Kasumi-1 (cell line): ENCODE measurements at regions not wholly inside any gene's neighbourhood (a gene's known extent, or its start where the extent isn't known, plus 50 kb on each side); places are given as distances from the start of the nearest gene placed in this dataset.
A peak's percentile ranks its signal among the peaks of the same experiment; 100 is the strongest.

ENCODE experiments used
- DNase-seq, 2 experiments: peaks; one replicate each; lab custom pipeline; 2025; lab: John Stamatoyannopoulos, UW

DNA sequence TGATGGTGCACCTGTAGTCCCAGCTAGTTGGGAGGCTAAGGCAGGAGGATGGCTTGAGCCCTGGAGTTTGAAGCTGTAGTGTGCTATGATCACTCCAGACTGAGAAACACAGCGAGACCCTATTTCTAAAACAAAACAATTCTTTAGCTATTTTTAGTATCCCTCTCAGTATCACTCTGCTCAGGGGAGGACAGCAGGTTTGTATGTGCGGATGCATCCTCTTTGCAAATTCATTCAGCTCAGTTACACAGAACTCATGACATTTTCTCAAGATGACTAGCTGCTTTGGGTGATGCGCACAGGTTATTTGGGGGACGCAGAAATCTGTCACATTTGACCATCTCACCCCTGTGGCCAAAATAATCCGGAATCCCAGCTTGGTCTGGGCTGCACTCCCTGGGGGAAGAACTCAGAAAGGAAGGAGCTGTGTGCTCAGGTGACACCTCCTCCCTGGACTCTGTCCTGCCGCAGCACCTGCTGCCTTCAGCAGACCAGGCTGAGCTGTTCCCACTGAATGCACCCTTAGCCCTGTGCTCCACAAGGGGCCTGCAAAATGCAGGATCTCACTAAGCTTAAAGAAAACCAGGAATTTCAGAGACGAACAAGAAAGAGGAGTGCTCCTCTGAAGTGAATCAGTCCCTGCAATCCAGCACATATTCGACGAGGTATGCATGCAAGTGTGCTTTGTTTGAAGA, 89.5 kb upstream of the PGBD5 start:
- DNase-seq = no peak

DNA sequence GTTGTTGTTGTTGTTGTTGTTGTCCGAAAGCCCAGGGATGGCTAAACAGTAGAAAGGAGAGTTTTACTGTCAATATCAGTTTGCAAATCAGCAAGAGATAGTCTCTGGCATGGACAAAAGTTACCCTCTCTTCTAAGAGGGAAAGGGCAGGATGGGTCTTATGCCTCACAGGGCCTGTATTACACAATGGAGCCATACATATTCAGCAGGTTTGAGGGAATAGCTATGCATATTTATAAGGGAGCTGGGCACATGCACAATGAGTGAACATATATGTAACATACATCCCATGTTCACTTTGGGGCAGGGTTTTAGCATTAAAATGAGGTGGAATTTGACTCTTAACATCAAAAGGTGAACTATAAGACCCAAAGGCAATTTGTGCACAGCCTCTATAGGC, 84.4 kb upstream of the PGBD5 start:
- no peak for DNase-seq

DNA sequence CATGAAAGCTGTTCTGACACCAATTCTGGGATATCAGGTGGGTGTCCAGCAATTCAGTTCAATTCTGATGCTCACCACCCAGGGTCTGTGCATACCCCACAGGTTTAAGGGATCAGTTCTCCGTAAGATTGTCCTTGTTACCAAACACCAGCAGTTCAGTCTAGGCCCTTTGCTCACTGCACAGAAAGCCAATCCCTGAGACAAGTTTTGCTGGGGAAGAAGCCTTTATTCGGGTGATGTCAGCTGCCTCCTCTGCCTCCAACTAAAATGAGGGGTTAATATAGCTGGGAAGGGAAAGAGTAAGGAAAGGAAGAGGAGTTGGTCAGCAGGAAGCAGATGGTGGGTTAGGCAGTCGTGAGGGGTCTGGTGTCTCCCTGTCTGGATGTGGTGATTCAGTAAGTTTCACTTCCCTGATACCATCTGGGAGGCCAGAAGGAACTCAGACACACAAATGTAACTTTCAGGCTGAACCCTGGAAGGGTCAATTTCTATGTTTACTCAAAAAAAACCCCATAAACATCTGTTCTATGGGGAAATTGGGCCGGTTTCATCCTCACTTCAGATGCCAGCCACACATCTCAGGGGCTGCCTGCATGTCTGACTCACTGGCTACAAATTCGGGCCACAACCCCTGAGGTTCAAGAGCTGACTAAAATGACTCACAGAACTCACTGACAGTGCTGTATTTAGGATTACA, 83.3 kb upstream of the PGBD5 start:
- peak in 1 of 2 experiments; percentile 8 for DNase-seq

DNA sequence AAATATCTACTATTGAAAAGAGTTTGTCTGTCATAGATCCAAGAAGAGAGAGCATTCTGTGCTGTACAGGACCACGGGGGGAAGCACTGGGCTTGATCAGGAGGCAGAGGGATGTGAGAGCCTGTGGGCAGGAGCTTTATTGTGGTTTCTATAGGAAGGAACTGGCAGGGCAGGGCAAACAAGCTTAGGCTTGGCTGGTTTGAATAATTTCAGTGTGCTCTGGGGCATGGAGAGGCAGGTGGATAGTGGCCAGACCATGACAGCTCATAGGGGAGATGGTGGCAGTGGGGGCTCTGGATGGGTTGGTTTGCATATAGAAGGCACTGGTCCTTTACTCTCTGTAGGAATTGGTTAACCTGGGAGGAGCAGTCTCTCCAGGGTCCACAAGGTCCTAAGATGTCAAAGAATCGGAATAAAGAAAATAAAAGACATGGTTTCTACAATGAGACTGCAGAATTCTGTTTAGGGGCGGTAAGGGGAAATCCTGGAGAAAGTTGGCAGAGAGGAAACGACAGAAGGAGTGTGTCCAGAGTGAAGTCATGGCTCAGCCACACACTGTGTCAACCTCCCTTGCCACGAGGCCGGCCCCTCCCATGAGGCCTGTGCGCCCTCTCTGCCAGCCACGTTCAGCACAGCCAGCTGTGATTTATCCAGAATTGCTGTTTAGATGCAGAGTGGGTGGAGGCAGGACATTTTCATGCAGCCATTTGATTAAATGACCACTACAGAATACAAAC, 81.7 kb upstream of the PGBD5 start:
- no peak for DNase-seq

DNA sequence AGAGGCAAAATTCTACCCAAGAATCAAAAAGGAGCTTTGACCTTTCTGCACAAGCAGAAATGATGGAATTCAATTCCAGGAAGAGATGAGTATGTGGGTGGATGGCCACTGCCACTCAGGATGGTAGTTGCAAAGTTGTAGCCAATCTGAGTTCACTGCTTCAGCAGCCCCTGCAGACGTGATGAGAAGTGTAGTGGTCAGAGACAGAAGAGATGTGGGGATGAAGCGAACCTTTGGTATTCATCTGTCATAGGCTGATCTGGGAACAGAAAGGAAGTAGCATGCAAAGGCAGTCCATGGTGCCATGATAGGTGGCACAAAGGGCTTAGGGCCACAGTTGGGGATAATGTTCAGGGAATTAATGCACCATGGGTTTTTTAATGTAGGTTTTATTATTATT, 81.1 kb upstream of the PGBD5 start:
- DNase-seq = no peak

DNA sequence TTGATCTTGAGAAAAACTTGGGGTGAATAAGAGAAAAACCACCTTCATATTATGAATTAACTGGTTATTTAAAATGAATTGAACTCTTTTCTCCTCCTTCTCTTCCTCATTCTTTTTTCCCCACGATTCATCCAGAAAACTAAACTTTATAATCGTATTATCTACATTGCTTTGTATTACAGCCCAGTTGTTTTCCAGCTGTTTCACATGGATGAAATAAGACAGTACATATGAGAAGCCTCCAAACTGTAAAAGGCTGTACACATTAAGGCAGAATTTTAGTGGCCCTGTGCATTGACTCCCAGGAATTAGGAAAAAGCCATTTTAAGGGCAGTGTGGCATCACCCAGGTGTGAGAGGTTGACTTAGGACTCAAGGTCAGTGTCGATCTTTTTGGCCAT, 80.3 kb upstream of the PGBD5 start:
- DNase-seq = no peak

DNA sequence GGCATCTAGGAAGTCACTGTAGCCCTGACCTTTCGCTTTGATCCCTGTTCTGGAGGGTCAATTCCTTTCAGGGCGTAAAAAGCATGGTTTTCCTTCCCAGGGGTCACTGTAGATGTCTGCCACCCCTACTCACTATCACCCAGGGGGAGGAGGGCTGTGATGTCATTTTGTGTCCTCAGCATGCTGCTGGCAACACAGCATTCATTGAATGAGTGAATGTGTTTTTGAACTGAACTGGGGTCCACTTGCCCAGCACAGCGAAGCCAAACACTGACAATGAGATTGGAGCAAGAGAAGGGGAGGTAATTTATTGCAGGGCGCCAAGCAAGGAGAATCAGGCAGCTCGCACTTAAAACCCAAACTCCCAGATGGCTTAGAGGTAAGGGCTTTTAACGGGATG, 78.2 kb upstream of the PGBD5 start:
- DNase-seq = no peak

DNA sequence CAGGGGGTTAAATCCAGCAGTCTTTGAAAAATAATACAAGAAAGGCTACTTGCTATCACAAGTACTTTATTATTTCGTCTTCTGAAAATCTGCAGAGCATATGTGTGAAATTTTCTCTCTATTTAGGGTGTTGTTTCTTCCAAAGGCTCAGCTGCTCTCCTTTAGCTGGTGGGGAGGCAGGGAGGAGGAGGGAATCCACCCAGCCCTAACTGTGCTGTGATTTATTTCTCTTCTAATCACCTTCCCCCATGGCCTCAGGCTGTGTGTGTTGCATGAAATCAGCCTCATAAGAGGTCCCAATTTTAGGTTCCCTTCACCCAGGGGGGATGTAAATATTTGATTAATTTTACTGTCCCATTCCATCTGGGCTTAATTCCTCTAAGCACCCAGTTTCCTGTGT, 77.6 kb upstream of the PGBD5 start:
- DNase-seq = no peak

DNA sequence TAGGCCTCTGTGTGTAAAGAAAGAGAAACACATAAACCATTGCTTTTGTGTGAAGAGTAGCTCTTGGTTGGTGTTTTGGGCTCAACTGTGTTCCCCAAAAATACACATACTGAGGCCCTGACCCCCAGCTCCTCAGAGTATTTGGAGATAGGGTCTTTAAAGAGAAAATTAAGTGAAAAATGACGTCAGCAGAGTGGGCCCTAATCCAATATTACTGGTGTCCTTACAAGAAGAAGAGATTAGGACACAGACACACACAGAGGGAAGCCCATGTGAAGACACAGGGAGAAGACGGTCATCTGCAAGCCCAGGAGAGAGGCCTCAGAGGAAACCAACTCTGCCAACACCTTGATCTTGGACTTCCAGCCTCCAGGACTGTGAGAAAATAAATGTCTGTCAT, 76.9 kb upstream of the PGBD5 start:
- DNase-seq = no peak

DNA sequence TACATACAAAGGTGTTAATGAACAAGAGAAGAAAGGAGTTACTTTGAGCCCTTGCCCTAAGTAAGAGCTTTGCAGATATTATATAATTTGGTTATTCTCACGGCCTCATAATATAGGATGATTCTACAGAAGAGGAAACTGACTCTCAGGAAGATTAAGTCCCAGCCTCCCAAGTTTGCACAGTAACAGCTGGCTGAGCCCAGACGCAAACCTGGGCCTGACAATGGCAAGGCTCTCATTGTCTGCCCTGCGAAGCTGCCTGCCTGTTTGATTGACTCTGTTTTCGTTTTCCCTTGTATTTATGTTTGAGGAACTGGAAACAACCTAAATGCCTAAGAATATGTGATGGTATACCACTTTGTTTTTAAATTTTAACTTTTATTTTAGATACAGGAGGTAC, 76.2 kb upstream of the PGBD5 start:
- no peak for DNase-seq

DNA sequence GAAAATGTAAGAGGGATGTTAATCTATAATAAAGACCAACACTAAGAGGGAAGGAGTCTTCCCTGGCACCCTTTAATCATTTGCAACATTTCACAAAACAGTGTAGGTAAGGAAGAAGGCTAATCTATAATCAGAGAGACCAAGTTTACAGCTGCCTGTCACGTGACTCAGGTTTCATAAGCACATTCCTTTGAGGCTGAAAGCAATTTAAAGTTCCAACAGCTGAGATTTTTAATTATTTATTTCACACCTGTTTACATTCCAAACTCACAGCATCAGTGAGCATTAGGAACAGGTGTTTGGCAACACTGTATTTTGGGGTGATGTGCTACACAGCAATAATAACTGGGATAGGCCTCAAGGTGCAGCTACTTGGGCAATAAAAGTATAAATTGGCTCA, 75.7 kb upstream of the PGBD5 start:
- DNase-seq = no peak

DNA sequence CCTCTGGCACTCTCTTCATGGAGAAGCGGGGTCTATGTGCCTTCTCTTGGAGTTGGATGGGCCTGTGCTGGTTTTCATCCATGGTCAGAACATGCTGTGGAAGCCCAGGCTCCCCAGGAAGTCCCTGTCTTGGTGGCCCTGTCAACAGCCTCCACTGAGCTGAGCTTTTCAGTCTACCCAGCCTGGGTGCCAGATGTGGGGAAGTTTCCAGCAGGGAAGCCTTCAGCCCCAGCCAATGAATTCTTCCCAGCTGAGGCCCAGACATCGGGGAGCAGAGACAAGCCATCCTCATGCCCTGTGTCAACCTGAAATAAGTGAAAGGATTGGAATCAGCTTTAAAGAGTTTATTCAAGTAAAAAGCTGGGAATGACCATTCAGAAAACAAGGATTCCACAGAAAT, 75.1 kb upstream of the PGBD5 start:
- no peak for DNase-seq

DNA sequence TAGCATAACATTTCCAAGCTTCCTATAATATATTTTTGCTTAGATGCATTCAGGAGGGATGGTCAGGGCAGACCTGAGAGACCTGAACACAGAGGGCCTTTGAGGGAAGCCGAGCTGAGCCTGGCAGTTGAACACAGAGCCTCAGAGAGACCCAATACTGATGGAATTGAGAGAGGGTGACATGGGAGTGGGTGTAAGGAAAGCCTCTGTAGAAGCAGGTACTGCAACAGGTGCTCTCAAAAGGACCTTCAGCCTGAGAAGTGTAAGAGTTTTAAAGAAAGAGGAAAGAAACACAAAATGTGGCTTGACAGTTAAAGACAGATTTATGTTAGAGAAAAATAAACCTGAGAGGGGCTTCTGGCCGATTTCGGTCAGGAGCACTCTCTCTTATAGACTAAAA, 73.9 kb upstream of the PGBD5 start:
- no peak for DNase-seq

DNA sequence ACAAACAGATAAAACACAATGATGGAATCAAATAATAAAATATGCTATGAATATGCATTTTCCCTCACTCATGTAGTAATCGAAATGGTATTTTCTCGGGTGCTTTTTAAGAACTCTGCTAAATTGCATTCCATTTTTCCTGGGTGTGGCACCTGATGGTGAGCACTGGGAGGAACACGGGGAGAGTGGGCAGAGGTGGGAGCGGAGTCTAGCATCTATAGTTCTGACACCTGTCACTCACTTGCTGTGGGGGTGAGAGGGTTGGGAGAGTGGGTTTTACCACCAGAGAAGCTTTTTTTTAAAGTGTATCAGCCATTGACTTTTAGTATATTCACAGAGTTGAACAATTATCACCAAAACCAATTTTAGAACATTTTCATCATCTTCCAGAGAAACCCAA, 73.4 kb upstream of the PGBD5 start:
- DNase-seq = no peak

DNA sequence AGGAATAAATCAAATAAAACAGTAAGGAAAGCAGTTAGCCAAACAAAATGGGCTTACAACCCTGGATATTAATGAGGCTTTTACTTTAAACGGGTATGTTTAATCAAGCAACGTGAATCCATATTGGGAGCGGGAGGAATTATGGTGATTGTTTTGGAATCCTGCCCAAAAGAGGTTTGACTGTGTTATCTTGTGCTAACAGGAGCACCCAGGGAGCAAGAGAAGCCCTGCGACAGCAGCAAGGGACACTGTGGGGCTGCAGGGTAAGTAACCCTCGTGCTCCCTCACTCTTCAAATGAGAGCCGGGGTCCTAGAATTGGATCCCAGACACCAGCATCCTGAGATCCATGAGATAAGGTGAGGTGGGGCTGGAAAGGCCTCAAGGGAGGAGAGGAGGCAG, 72.6 kb upstream of the PGBD5 start:
- DNase-seq = no peak

DNA sequence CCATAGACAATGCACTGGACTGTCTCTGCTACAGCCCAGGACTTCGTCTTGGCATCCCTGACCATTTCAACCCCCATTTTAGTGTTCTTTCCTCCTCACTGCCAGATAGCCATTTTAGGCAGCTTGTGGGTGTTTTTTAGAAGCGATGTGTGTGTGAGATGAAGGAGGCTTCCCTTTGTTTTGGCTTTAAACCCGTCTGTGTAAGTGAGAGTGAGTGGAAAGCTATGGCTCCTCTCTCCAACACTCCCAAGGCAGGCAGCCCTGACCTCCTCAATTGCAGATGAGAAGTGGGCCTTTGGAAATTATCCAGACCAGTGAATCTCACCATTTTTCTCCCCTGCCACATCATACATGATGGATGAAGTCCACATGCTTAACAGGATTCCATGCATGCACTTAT, 70.3 kb upstream of the PGBD5 start:
- DNase-seq = no peak

DNA sequence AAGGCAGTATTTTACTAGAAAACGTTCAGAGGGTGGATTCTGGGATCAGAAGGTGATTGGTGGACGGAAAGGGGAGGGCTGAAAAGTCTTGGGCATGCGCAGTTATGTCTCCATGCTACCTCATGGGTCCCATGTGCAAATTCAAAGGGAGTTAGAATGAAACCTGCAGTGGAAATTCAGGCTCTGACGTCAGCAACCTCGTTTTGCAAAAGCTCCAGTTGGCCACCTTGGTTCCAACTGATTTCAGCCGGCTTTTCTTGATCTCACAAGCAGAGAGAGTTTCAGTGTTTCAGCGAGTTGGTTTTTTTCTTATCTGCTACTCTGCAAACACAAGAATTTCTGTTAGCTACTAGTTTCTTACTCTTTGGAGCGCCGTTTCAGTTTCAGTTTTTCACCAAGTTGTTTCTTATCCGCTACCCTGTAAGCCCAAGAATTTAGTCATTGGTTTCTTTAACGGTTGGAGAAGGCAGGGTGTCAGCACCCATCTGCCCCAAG, 69.8 kb upstream of the PGBD5 start:
- DNase-seq = no peak

DNA sequence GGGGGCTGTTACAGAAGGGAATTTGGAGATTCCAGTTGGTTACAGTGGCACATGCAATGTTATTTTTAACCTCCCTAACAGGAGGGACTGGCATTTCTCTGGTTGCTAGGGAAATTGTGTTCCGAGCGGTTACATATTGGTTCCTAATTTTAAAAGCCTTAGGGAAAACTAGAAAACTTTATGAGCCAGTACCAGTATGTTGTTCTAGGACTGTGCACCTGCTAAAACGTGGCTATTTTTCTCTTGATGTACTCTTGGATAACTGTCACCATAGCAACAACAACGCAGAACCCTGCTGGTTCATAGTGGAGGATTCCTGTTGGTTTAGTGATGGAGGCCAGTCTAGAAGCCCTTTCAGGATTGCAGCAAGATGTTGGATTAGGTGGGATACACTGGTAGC, 68.9 kb upstream of the PGBD5 start:
- no peak for DNase-seq

DNA sequence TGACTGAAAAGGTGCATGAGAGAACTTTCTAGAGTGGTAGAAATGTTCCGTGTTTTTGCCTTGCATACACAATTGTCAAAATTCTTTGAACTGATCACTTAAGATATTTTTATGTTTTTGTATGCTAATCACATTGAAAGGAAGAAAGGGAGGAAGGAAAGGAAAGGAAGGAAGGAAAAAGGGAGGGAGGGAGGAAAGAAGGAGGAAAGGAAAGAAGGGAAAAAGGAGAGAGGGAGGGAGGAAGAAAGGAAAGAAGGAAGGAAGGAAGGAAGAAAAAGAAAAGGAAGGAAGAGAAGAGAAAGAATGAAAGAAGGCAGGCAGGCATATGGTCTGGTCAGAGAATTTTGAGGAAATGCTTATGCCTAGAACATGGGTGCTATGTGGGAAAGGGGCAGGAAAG, 68.4 kb upstream of the PGBD5 start:
- no peak for DNase-seq

DNA sequence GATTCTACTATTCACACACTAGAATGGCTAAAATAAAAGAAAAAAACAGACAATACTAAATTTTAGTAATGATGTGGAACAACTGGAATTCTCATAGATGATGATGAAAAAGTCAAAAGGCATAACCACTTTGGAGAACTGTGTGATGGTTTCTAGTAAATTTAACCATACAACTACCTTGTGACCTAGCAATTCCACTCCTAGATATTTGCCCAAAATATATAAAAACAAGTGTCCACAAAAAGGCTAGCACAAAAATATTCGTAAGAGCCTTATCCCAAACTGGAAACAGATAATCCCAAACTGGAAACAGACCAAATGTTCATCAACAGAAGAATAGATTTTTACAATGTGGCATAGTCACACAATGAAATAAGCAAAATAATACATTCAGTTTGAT, 67.9 kb upstream of the PGBD5 start:
- DNase-seq = no peak

DNA sequence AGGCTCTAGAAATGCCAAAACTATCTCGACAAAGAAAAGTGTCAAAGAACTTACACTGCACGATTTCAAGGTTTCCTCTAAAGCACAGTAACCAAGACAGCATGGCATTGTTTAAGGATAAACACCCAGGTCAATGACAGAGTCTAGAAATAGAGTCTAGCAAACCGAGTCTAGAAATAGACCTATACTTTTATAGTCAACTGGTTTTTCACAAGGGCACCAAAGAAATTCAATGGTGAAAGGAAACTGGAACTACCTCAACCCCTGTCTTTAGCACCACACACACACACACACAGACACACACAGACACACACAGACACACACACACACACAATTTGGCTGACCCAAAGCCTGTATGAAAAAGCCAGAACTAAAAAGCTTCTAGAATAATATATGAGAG, 67.1 kb upstream of the PGBD5 start:
- DNase-seq = no peak

DNA sequence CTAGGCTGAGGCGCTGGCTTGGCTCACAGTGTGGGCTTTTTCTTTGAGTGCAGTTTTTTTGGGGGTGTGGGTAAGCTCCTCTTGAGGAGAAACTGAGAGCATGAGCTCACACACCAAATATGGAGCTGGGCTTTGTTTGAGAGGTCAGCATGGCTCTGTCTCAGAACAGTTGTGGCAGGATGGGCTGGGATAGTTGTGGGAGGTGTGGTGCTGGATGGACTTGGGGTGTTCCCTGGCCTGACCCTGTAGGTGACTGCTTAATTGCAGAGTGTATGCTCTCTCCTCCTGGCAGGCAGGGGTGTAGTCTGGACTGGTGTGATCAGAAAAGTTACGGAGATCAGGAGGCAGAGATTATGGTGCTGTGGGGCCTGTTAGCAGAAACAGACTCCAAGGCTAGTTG, 64.3 kb upstream of the PGBD5 start:
- no peak for DNase-seq

DNA sequence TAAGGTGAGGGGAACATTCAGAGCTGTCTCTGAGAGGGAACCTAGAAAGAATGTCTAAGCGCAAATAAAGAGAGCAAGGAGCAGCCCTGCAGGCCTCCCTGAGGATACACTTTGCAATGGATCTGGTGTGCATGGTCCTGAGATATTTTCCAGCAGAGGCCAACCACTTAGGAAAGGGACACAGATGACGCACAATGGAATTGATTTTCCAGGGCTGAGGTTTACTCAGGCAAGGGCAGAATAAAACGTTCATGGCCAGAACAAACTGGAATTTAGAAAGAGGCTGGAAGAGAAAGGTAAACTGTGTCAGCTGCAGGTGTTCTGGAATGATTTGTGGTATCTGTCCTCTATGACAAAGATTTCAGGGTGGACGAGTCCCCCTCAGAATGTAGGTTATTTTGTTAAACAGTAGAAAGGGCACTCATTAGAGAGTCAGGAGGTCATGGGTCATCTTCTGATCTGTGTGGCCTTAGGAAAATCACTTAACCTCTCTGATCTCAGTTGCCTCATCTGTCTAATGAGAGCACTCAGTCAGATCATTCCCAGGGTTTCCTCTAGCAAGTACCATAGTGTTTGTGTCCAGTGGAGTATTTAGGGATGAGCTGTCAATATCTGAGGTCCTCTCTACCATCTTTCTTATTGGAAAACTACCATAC, 61.8 kb upstream of the PGBD5 start:
- no peak for DNase-seq
